CD4-positive, alpha-beta T cell treated with Interferon gamma for 1 hour (primary cell): ENCODE measurements at regions not wholly inside any gene's neighbourhood (a gene's known extent, or its start where the extent isn't known, plus 50 kb on each side); places are given as distances from the start of the nearest gene placed in this dataset.
A peak's percentile ranks its signal among the peaks of the same experiment; 100 is the strongest.
"Not testable (repeated sequence)": the region's sequence is repeated elsewhere in the genome, so short reads cannot be mapped to it uniquely, and the experiment has no call there.

Experiments used
- DNase-seq: peaks from one replicate; pipeline ENCODE4 v3.0.0-alpha.2; 2020

DNA sequence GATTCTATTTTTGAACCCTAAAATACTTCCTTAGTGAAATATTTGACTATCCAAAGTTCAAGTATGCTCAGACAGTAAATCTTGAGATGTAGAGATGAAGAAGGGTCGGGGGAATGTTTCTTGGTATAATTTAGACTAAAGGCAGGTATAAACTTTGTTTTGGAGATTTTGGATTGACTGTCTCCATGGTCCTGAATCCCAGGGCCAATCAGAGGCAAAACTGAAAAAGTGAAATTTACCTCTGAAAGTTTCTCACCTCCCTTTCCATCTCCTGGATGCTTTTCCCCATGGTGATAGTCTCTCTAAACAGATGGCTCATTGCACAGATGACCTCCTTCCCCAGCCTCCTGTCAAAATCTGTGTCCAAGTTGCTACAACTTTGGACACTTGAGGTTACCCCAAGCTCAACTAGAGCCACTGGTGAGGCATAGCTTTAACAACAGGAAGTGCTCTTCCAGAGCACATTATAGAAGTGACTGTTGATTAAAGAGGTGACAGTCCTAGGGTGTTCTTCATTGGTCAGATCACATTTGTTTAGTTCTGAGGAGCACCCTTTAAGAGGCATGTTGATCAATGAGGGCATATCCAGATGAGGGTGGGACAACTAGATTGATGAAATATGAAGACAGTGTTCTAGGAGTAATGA lies 128.4 kb downstream of the AKAP11 start:
- DNase-seq, result no peak

- DNase-seq, result no peak
Measured at GRCh38 chr13:42401376-42401775, 129.4 kb downstream of the AKAP11 start.

DNA sequence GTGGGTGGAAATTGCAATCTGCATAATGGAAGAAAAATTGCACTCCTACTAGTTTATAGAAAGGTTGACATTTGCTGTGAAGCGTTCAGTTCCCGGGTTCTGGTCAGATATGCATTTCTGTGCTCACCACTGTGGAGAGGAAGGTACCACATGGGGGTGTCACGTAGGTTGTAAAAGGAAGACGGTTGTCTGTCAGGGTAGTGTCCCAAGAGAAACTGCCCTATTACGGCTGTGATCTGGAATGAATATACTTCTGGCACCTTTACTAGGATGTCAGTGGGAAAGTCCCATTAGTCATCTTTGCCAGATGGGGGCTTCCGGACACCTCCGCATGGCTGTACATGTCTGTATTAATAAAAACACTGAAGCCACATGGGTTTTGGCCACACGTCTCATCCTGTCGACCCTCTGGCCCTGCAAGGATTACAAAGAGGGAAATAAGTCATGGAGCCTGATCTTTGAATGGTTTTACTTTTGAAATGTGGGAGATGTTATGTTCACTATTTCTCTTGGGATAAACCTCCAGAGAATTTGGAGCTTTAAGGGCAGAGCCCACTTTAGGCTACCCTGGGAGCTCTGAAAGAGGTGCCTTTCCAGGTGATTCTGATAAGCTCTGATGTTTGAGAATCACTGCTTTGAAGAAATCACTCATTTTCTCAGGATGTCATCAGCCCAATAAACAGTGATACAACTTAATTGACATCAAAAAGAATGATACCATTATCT lies 133.9 kb downstream of the AKAP11 start:
- DNase-seq, result peak; percentile 22

- no peak for DNase-seq
Measured at GRCh38 chr13:42409075-42409474, 137.1 kb downstream of the AKAP11 start.

GRCh38 chr13:42409551-42409950 lies 137.6 kb downstream of the AKAP11 start:
- DNase-seq, result no peak

DNA sequence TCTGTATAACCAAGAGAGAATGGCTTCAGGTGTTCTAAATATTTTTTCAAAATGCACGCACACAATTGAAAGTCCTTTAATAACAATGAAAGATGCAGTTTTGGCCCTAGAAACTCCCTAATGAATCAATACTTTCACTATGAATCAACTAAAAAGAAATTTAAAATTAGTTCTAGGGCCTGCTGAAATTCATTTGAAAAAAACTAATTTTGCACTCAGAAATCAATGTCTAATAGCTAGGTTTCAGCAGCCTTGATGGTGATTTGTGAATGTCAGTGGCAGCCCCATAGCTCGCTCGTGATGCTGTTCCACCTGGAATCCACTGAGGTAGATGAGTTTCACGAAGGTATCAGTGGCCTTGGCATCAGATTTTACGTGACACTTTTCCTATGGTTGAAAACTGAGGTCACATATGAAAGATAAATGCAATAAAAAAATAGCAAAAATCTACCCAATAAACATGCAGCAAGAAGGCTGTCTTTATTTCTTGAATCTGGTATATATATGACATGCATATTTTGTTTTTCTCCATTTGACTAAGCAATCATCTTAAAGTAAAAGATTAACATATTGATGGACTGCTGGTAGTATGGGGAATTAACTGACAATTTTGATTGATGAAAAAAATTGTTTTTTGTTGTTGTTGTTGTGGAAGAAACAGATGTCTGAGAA lies 141.0 kb downstream of the AKAP11 start:
- no peak for DNase-seq

DNA sequence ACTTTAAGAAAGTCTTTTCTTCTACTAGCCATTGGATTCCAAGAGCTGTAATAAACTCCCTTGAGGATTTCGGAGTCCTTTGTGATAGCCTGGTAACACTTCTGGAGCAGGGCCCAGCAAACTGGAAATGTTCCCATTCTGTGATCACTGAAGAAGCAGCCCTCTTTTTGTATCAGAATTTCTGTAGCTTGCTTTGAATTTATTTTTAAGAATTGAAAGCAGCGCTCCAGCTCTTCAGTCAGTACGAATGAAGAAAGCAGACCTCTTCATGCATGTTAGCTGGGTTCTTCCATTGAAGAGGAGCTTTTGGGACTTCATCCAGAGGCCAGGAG lies 141.5 kb downstream of the AKAP11 start:
- DNase-seq, result no peak

DNA sequence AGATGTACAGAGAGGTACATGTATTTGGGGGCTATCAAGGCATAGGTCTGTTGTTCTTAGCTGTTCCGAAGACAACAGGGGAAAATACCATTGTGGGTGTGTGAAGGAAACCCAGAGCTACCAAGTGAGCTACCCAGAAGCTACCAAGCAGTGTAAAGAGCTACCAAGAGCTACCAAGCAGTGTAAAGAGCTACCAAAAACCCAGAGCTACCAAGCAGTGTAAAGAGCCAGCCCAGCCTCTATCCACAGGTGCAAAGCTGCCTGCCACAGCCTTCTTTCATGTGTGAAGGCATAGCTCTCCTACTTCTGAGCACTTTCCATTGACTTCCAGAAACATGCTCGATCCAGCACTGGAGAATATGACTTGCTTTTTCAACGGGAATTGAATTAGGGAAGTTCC lies 145.7 kb downstream of the AKAP11 start:
- no peak for DNase-seq

GRCh38 chr13:42418184-42418583 lies 146.2 kb downstream of the AKAP11 start:
- DNase-seq, result no peak

- no peak for DNase-seq
Measured at GRCh38 chr13:42420304-42420703, 148.4 kb downstream of the AKAP11 start.

DNA sequence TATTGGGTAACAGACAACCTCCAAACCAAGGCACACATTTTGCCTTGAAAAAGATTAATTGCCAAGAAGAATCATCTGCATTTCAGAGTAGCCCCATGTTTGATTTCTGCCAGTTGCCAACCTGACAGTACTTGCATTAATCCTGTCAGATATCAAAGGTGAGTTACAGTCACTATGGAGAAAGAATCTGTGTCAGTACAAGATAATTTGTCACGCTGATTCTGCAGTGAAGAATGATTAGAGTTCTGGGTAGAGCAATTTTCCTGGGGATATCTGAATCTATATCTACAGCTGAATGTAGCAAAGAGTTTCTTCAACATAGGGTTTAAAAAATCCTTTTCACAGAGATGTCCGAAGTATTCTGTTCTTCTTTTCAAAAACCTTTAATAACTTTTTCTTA lies 150.7 kb downstream of the AKAP11 start:
- no peak for DNase-seq

GRCh38 chr13:42424182-42424581 lies 149.8 kb upstream of the TNFSF11 start:
- DNase-seq, result no peak

DNA sequence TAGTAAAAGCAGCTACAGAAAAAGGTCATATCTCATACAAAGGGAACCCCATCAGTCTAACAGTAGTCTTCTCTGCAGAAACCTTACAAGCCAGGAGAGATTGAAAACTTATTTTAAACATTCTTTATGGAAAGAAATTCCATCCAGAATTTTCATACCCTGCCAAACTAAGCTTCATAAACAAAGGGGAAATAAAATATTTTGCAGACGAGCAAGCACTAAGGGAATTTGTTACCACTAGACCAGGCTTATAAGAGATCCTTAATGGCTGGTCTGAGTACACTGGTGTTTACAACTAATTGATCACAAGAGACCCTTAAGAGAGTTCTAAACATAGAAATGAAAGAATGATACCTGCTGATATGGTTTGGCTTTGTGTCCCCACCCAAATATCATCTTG lies 128.6 kb upstream of the TNFSF11 start:
- no peak for DNase-seq

GRCh38 chr13:42446597-42446996 lies 127.4 kb upstream of the TNFSF11 start:
- not testable (repeated sequence) for DNase-seq

DNA sequence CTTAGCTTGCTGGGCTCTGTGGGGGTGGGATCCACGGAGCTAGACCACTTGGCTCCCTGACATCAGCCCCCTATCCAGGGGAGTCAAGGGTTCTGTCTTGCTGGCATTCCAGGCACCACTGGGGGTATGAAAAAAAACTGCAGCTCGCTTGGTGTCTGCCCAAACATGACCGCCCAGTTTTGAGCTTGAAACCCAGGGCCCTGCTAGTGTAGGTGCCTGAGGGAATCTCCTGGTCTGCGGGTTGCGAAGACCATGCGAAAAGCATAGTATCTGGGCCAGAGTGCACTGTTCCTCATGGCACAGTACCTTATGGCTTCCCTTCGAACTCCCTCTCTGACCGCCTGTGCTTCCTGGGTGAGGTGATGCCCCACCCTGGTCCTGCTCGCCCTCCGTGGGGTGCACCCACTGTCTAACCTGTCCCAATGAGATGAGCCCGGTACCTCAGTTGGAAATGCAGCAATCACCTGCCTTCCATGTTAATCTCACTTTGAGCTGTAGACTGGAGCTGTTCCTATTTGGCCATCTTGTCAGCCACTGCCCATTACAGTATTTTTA lies 120.8 kb upstream of the TNFSF11 start:
- no peak for DNase-seq

DNA sequence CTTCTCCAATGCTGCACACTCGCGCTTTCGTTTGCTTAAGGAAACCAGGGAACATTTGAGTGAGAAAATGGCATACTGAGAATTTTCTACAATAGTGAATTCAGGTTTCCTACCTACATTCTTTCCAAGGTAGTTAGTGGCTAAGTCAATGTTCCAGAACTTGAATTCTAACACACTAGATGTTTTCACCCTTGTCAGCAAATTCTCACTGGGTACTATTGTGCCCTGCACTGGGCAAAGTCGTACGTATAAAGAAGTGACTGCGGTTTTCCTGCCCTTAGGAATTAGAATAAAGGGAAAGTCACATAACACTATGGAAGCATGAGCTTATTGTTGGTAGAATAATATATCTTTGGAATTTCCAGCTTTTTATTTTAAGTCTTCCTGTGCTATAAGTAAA lies 119.2 kb upstream of the TNFSF11 start:
- DNase-seq, result no peak

GRCh38 chr13:42458193-42458592 lies 115.8 kb upstream of the TNFSF11 start:
- DNase-seq, result no peak

GRCh38 chr13:42466123-42466522 lies 107.8 kb upstream of the TNFSF11 start:
- no peak for DNase-seq

GRCh38 chr13:42466609-42467008 lies 107.3 kb upstream of the TNFSF11 start:
- no peak for DNase-seq

DNA sequence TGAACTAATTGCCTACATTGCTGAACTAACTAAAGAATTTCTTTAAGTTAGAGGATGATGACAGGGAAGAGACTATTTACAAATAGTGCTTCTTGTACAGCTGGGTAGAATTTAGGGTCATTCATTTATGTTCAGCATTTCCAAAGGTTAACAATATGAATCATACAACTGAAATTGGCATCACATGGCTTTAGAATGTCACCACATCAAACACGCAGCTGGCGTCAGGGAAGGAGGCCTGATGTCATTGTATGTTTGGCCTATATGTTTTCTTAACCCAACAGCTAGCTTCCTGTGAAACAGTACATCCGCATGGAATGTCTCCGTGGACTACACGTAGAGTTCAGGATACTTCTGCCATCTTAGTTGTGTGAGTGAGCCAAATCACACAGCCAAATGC lies 99.0 kb upstream of the TNFSF11 start:
- no peak for DNase-seq

GRCh38 chr13:42477596-42478190 lies 96.3 kb upstream of the TNFSF11 start:
- DNase-seq, result no peak

GRCh38 chr13:42478531-42479156 lies 95.3 kb upstream of the TNFSF11 start:
- DNase-seq, result no peak

GRCh38 chr13:42484386-42484785 lies 89.6 kb upstream of the TNFSF11 start:
- DNase-seq, result no peak
